ENCODE measurements at regions not wholly inside any gene's neighbourhood (a gene's known extent, or its start where the extent isn't known, plus 50 kb on each side); places are given as distances from the start of the nearest gene placed in this dataset.
"Not testable (repeated sequence)": the region's sequence is repeated elsewhere in the genome, so short reads cannot be mapped to it uniquely, and the experiment has no call there.

DNA sequence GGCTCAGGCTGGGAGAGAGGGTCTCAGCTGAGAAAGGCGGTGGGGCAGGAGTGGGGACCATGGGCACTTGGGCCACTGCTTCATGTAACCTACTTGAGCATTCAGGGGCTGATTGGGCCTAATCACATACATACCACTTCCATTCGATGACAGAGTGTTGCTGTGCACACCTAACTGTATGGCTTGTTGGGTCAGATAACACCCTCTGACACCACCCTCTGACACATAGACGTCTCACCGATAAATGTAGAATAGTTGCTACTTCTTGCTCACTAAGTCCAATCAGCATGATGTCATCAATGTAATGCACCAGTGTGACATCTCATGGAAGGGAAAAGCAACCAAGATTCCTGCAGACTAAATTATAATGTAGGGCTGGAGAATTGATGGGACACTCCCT, 252.9 kb upstream of the SGCG start:
- TF ChIP-seq, protein P1, sequence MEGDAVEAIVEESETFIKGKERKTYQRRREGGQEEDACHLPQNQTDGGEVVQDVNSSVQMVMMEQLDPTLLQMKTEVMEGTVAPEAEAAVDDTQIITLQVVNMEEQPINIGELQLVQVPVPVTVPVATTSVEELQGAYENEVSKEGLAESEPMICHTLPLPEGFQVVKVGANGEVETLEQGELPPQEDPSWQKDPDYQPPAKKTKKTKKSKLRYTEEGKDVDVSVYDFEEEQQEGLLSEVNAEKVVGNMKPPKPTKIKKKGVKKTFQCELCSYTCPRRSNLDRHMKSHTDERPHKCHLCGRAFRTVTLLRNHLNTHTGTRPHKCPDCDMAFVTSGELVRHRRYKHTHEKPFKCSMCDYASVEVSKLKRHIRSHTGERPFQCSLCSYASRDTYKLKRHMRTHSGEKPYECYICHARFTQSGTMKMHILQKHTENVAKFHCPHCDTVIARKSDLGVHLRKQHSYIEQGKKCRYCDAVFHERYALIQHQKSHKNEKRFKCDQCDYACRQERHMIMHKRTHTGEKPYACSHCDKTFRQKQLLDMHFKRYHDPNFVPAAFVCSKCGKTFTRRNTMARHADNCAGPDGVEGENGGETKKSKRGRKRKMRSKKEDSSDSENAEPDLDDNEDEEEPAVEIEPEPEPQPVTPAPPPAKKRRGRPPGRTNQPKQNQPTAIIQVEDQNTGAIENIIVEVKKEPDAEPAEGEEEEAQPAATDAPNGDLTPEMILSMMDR (IDR thresholded peaks at IDR 0.05), result not testable (repeated sequence)
- TF ChIP-seq ZFX (IDR thresholded peaks at IDR 0.05; ENCODE audit: borderline replicate concordance), result not testable (repeated sequence)

All from 22Rv1 (cell line).